Sciatic nerve (tissue), 2 donors: ENCODE measurements at regions not wholly inside any gene's neighbourhood (a gene's known extent, or its start where the extent isn't known, plus 50 kb on each side); places are given as distances from the start of the nearest gene placed in this dataset.
"Not testable (repeated sequence)": the region's sequence is repeated elsewhere in the genome, so short reads cannot be mapped to it uniquely, and the experiment has no call there.

Source experiments
- ATAC-seq: fragments of 200-7000 bp; cut with Tn5 transposase; one replicate; pipeline ENCODE4 v1.9.1; 2020; ENCODE audit warnings: mild to moderate bottlenecking, moderate library complexity
- DNase-seq: peaks from one replicate; pipeline ENCODE4 v3.0.0-alpha.2; 2020; ENCODE audit warnings: low spot score
- intact Hi-C: fragments of 100-400 bp; cut with DNase I; formaldehyde crosslinking; loops from one replicate; pipeline ENCODE4 v1.14.2; 2022
- donor health status: DM: no; HTN: no; CAD: no.
- donor health status: DM: no; HTN: no; CAD: no.

GRCh38 chr2:2734308-2734707 is 403.2 kb upstream of the MYT1L start:
- DNase-seq (no peak), ATAC-seq (no peak)
- intact Hi-C loops, result no loop called here

- DNase-seq, result no peak
- ATAC-seq, result no peak
- intact Hi-C loops, result no loop called here
Measured at GRCh38 chr2:2733818-2734217, 402.7 kb upstream of the MYT1L start.

DNA sequence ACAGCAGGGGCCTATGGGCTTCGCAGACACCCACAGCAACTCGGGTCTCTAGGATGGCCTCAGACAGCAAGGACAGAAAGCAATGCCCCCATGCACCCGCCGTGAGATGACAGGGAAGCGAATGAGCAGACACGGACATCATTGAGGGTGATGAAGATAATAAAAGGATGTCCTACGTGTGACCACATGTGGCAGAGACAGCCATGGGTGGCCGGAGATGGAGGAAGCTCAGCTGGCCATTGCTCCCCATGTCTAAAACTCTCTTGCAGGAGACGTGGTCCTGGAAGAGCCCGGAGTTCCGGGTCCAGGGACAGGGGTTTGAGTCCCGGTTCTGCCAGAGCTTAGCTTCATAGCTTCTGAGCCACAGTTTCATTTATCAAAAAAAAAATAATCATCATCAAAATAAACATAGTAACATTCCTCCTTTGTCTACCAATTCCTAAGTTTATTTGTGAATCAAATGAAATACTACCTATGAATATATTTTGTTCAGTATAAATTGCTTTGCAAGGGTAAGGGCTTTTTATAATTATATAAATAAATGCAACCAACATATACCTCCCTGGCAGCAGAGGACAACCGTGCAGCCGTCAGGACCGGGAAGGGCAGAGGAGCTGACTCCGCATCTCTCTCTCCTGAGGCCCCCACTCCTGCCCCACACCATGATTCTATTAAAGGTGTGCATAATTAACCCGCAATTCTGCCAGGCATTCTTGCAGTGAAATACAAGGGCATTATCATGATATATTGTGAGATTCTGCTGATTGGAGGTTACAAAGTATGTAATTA is 401.4 kb upstream of the MYT1L start:
- intact Hi-C loops, result no loop called here
- ATAC-seq (no peak), DNase-seq (no peak)

- ATAC-seq, result no peak
- intact Hi-C loops, result no loop called here
Measured at GRCh38 chr2:2731816-2732284, 400.8 kb upstream of the MYT1L start.

DNA sequence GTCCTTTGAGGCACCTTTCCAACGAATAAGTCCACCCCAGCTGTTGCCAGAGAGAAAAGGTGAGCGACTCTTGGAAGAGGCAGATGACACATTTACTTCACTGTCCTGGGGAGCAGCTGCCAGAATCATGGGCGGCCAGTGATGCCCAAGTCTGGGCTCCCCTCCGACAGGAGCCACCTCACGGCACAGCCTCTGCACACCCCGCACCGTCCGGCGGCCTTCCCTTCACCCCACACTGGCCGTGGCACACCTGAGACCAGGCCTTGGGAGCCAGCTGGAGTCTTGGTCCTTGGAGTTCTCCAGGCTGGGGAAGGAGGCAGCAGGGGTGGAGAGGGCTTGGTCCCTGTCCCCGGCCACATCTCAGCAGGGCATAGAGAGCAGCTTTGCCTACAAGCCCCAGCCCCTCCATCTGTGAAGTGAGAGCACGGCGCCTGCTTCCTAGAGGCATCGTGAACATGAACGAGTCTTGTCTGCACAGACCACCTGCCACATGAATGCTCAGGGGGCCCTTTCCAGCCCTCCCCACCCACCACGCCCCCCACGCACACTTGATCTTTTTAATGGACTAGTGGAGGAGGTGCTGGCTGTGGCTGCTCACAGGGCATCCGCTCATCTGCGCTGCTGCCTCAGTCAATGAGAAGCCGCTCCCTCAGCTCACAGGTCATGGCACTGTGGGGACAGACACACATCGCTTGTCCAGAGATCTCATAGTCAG is 400.2 kb upstream of the MYT1L start:
- DNase-seq (no peak), ATAC-seq (no peak)
- intact Hi-C loops, result no loop called here

More at GRCh38 chr2:2731816-2732284, 400.8 kb upstream of the MYT1L start:
- no peak for DNase-seq

GRCh38 chr2:2730301-2730833 is 399.3 kb upstream of the MYT1L start:
- intact Hi-C loops, result no loop called here
- DNase-seq (no peak), ATAC-seq (no peak)

DNA sequence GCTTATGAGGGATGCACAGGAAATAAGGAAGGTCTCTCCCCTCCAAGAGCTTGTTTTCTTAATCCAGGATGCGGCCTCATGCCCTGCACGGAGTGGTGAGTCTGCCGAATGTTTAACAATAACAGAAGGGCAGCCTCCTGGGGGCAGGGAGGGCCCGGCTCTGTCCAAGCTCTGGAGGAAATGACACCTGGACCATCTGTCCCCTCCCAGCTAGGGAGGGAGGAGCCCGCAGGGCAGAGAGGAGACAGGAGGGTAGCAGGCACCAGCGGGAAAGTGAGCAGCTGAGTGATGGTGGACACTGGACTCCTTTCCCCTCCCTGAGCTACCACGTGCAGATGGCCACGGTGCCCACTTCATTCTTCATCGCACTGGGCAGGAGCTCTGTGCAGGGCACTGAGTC is 398.2 kb upstream of the MYT1L start:
- DNase-seq, result no peak
- ATAC-seq, result no peak
- intact Hi-C loops, result no loop called here

DNA sequence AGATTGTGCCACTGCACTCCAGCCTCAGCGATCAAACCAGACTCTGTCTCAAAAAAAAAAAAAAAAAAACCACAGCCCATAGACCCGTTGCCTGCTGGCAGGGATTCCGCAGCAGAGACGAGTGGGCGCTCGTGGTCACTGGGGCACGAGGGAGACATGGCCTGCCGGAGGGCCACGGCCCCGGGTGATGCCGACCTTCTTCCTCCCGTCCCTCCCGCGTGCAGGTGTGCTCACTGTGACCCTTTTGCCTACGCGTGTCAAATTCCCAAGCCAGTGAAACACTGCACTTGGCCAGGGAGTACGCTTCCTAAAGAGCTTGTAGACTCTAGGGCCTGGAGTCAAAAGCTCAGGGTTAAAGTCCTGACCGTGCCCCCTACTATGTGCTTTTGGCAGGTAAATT is 397.6 kb upstream of the MYT1L start:
- ATAC-seq (no peak), DNase-seq (no peak)

GRCh38 chr2:2727876-2728511 is 396.9 kb upstream of the MYT1L start:
- ATAC-seq (no peak), DNase-seq (no peak)
- intact Hi-C loops, result no loop called here

More for the DNA sequence above, 397.6 kb upstream of the MYT1L start:
- intact Hi-C loops, result no loop called here

DNA sequence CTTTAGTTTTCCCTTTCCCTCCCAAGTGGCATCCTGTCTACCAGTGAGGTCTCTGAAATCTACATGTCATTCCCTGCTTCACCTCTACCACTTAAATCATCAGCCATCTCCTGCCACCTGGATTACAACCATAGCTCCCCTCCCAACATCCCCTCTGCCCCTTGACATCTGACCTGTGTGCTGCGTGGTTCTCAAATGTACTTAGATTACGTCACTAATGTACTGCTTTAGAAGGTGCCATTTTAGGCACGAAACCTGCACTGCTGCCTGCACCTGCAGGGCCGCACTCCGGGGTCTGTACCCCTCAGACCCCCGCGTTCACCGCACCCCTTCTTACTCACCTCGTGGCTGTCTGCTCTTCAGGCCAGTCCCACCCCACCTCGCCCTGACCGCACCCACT is 395.1 kb upstream of the MYT1L start:
- no peak for DNase-seq
- ATAC-seq, result no peak
- intact Hi-C loops, result no loop called here

DNA sequence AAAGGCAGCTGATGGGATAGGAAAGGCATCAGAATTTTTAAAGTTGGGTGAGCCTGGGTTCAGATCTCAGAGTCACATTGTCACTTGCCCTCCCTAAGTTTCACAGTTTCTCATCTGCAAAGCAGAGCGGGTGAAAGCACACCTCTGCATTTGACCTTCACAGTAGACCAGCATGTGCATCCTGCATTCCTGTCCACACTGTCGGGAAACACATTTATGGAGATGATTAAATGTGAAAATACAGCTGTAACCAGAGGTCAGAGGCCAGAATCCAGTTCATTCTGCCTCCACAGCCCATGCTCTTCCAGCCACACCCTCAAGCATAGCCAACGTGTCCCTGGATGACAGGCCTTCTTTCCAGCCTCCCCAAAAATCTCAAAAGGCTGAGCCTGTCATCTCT is 392.0 kb upstream of the MYT1L start:
- no peak for DNase-seq
- intact Hi-C loops, result no loop called here
- no peak for ATAC-seq

DNA sequence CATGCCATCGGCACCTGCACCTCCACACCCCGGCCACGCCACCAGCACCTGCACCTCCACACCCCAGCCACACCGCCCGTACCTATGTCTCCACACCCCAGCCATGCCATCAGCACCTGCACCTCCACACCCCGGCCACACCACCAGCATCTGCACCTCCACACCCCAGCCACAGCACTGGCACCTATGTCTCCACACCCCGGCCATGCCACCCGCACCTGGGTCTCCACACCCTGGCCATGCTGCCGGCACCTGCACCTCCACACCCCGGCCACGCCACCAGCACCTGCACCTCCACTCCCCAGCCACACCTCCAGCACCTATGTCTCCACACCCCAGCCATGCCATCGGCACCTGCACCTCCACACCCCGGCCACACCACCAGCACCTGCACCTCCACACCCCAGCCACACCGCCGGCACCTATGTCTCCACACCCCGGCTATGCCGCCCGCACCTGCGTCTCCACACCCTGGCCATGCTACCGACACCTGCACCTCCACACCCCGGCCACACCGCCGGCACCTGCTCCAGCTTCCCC is 390.3 kb upstream of the MYT1L start:
- DNase-seq (no peak), ATAC-seq (no peak)
- intact Hi-C loops, result no loop called here

DNA sequence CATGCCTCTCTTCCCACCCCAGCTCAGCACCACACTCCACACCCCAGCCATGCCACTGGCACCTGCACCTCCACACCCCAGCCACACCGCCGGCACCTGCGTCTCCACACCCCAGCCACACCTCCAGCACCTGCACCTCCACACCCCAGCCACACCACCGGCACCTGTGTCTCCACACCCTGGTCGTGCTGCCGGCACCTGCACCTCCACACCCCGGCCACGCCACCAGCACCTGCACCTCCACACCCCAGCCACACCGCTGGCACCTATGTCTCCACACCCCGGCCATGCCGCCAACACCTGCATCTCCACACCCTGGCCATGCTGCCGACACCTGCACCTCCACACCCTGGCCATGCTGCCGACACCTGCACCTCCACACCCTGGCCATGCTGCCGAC is 389.7 kb upstream of the MYT1L start:
- ATAC-seq, DNase-seq: not testable (repeated sequence)

GRCh38 chr2:2720351-2720750 is 389.3 kb upstream of the MYT1L start:
- intact Hi-C loops, result no loop called here

More for the DNA sequence above, 389.7 kb upstream of the MYT1L start:
- intact Hi-C loops, result not testable (repeated sequence)

GRCh38 chr2:2719781-2720180 is 388.7 kb upstream of the MYT1L start:
- ATAC-seq, result no peak
- intact Hi-C loops, result no loop called here
- no peak for DNase-seq

More at GRCh38 chr2:2720351-2720750, 389.3 kb upstream of the MYT1L start:
- DNase-seq (no peak), ATAC-seq (no peak)

DNA sequence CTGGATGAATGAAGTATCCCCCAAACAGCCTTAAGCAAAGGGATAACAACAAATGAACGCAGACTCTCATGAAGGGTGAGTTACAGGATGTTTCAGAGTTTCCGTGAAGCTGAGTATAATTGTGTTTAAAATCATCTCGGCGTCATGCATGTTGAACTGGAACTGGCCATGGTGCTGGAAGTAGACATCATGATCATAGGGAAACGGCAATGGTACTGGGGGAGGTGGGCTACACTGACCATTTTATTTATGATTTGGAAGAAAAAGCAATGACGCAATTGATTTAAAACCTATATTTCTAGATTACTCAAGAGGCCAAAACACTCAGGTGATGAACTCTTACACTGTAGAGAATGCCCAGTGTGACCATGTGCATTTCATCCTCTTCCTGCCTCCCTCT is 387.9 kb upstream of the MYT1L start:
- ATAC-seq (no peak), DNase-seq (no peak)
- intact Hi-C loops, result no loop called here

DNA sequence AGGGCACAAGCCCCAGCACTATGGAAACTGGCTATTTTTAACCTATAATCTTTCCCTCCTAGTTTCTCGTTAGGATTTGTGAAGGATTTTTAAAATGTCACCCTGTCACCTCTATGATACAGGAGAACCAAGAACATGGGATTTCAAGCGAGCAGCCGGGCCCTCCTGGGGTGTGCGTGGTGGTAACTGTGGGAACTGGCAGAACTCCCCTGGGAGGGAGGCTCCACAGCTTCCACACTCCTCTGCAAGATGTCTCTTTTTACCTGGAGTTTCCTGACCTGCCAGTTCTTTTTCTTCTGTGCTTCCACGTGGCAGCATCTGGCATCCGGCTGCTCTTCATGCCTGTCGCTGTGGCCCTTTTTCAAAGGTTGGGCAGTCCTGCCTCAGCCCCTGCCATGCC is 386.3 kb upstream of the MYT1L start:
- ATAC-seq (no peak), DNase-seq (no peak)
- intact Hi-C loops, result no loop called here

- intact Hi-C loops, result no loop called here
- DNase-seq (no peak), ATAC-seq (no peak)
Measured at GRCh38 chr2:2716771-2717170, 385.7 kb upstream of the MYT1L start.

- DNase-seq, result no peak
- intact Hi-C loops, result no loop called here
Measured at GRCh38 chr2:2715036-2715818, 384.2 kb upstream of the MYT1L start.

More at GRCh38 chr2:2715036-2715818, 384.2 kb upstream of the MYT1L start:
- ATAC-seq, result no peak
